Ecto neural progenitor cell (in vitro differentiated cells): ENCODE measurements at regions not wholly inside any gene's neighbourhood (a gene's known extent, or its start where the extent isn't known, plus 50 kb on each side); places are given as distances from the start of the nearest gene placed in this dataset.
"Not testable (repeated sequence)": the region's sequence is repeated elsewhere in the genome, so short reads cannot be mapped to it uniquely, and the experiment has no call there.

Experiments
- DNase-seq: peaks from one replicate; pipeline ENCODE4 v3.0.0-alpha.2; 2018; ENCODE audit warnings: low spot score

- no peak for DNase-seq
These were observed 536.0 kb upstream of the STEAP1 start for GRCh38 chr7:89618274-89618673.

DNA sequence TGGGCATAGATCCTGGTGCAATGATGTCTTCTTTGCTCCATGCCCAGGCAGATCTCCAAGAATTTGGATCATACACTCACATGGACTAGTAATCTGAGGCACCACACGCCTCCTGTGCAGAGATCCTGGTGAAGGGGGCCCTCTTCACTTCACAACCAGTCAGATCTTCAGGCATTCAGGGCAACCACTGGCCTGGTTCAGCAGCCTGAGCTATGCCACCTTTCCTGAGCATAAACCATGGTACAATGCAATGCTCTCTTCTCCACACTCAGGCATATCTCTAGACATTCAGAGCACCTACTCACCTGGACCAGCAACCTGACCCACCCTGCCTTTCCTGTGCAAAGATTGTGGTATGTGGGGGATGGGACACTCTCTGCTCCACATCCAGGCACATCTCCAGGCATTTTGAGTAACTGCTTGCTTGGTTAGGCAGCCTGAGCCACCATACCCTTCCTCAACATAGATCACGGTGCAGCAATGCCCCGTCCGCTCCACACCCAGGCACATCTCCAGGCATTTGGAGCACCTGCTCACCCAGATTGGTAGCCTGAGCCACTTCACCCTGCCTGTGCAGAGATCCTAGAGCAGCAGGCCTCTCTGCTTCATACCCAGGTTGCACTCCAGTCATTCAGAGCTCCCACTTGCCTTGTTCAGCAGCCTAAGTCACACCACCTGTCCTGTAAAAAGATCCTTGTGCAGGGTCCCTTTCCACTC, 532.2 kb upstream of the STEAP1 start:
- DNase-seq, result no peak

GRCh38 chr7:89623018-89623672, 531.1 kb upstream of the STEAP1 start:
- no peak for DNase-seq

- DNase-seq, result not testable (repeated sequence)
These were observed 530.1 kb upstream of the STEAP1 start for GRCh38 chr7:89624155-89624554.

GRCh38 chr7:89648509-89648908, 505.8 kb upstream of the STEAP1 start:
- no peak for DNase-seq

GRCh38 chr7:89655946-89656345, 498.3 kb upstream of the STEAP1 start:
- DNase-seq, result no peak

DNA sequence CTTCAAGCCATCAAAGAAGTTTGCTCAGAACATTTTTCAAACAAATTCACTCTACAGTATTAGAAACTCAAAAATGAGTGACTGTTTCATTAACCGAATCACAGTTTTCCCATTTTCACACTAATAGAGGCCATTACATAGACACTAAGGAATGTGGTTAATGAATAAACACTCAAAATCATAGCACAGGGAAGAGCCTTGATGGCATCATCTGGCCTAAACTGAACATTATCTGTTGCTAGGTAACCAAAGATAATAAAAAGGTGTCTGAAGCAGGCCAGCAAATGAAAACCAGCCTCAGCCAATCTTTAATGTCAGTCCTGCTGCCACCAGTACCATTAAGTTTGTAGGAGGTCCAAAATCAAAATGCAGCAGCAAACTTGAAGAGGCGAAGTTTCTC, 492.4 kb upstream of the STEAP1 start:
- DNase-seq, result no peak

- no peak for DNase-seq
These were observed 488.0 kb upstream of the STEAP1 start for GRCh38 chr7:89666136-89666835.

- DNase-seq, result no peak
These were observed 474.1 kb upstream of the STEAP1 start for GRCh38 chr7:89680161-89680560.

GRCh38 chr7:89681448-89681847, 472.8 kb upstream of the STEAP1 start:
- DNase-seq, result no peak

GRCh38 chr7:89685287-89685686, 469.0 kb upstream of the STEAP1 start:
- DNase-seq, result no peak

- DNase-seq, result no peak
These were observed 467.1 kb upstream of the STEAP1 start for GRCh38 chr7:89687211-89687610.

GRCh38 chr7:89695241-89695640, 459.0 kb upstream of the STEAP1 start:
- DNase-seq, result no peak

GRCh38 chr7:89714131-89714530, 440.1 kb upstream of the STEAP1 start:
- no peak for DNase-seq

DNA sequence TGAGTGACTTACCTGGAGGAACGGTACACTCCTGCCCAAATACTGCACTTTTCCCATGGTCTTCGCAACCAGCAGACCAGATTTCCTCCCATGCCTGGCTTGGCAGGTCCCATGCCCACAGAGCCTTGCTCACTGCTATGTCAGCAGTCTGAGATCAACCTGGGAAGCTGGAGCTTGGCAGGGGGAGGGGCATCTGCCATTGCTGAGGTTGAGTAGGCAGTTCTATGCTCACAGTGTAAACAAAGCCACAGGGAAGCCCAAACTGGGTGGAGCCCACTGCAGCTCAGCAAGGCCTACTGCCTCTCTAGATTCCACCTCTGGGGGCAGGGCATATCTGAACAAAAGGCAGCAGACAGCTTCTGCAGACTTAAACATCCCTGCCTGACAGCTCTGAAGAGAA, 435.3 kb upstream of the STEAP1 start:
- DNase-seq, result not testable (repeated sequence)

- DNase-seq, result no peak
These were observed 425.8 kb upstream of the STEAP1 start for GRCh38 chr7:89728481-89728880.

GRCh38 chr7:89731751-89732445, 422.4 kb upstream of the STEAP1 start:
- DNase-seq, result no peak

- no peak for DNase-seq
These were observed 415.7 kb upstream of the STEAP1 start for GRCh38 chr7:89738549-89738948.

- DNase-seq, result no peak
These were observed 396.4 kb upstream of the STEAP1 start for GRCh38 chr7:89757910-89758309.

GRCh38 chr7:89760690-89761089, 393.6 kb upstream of the STEAP1 start:
- peak; percentile 29 for DNase-seq

GRCh38 chr7:89761173-89761572, 393.1 kb upstream of the STEAP1 start:
- DNase-seq, result no peak

DNA sequence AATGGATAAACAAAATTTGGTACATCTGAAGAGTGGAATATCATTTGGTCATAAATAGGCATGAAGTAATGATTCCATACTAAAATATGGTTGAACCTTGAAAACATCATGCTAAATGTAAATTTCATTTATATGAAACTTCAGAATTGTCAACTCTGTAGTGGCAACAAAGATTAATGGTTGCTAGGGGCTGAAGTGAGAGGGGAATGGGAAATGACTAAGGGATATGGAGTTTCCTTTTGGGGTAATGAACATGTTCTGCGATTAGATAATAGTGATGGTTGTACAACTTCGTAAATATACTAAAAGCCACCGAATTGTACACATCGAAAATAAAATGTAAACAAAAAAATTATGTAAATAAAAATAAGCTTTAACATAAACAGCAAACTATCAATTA, 384.1 kb upstream of the STEAP1 start:
- DNase-seq, result no peak
